GM12873 (cell line): ENCODE measurements at regions not wholly inside any gene's neighbourhood (a gene's known extent, or its start where the extent isn't known, plus 50 kb on each side); places are given as distances from the start of the nearest gene placed in this dataset.

Source experiments
- TF ChIP-seq, protein P1 (sequence below): IDR thresholded peaks from 2 replicates; pipeline ENCODE4 v1.5.1; 2012; ENCODE audit warnings: low read depth, mild to moderate bottlenecking, moderate library complexity, low read length, control low read depth; ENCODE audit not compliant: insufficient read depth; ENCODE audit errors: missing control alignments

- TF ChIP-seq, protein P1, sequence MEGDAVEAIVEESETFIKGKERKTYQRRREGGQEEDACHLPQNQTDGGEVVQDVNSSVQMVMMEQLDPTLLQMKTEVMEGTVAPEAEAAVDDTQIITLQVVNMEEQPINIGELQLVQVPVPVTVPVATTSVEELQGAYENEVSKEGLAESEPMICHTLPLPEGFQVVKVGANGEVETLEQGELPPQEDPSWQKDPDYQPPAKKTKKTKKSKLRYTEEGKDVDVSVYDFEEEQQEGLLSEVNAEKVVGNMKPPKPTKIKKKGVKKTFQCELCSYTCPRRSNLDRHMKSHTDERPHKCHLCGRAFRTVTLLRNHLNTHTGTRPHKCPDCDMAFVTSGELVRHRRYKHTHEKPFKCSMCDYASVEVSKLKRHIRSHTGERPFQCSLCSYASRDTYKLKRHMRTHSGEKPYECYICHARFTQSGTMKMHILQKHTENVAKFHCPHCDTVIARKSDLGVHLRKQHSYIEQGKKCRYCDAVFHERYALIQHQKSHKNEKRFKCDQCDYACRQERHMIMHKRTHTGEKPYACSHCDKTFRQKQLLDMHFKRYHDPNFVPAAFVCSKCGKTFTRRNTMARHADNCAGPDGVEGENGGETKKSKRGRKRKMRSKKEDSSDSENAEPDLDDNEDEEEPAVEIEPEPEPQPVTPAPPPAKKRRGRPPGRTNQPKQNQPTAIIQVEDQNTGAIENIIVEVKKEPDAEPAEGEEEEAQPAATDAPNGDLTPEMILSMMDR = no peak
Observed at GRCh38 chr18:29664278-29665036, 1378.1 kb downstream of the DSC3 start.

GRCh38 chr18:29661924-29662323 lies 1380.6 kb downstream of the DSC3 start:
- TF ChIP-seq, protein P1 = no peak

DNA sequence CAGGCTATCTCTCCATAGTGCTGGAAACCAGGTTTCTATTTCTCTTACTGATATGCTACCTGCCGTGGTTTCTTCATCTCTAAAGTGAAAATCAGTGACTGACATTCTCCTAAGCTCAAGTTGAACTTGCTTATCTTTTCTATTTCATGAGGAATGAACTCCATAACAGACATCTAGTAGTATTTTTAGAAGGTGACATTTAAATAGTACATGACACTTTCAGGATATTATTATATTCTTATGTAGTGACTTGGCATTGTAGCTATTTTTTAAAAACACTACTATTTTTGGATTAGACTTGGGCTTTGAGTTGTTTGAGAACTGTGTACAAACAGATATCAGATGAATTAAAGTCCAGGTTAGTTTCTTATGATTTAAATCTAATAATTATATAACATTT lies 1381.8 kb downstream of the DSC3 start:
- TF ChIP-seq, protein P1 = no peak

DNA sequence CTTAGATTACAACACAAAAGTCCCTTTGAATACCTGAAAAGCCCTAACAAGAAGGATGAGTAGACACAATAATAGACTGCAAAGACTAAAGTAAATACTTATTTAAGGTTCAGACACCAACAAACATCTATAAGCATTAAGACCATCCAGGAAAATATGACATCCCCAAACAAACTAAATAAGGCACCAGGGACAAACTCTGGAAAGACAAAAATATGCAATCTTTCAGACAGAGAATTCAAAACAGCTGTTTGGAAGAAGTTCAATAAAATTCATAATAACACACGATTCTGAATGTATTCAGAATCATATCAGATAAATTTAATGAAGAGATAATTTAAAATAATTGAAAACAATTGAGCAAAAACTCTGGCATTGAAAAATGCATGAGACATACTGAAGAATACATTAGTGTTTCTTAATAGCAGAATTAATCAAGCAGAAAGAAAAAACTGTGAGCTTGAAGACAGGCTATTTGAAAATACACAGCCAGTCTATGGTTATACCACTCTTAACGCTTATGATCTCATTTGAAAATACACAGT lies 1388.8 kb downstream of the DSC3 start:
- TF ChIP-seq, protein P1 = no peak

GRCh38 chr18:29652797-29653196 lies 1389.7 kb downstream of the DSC3 start:
- TF ChIP-seq, protein P1 = no peak

GRCh38 chr18:29651122-29651680 lies 1391.3 kb downstream of the DSC3 start:
- TF ChIP-seq, protein P1 = no peak

GRCh38 chr18:29648891-29649290 lies 1393.7 kb downstream of the DSC3 start:
- TF ChIP-seq, protein P1 = no peak
